VCaP (cell line): ENCODE measurements at regions not wholly inside any gene's neighbourhood (a gene's known extent, or its start where the extent isn't known, plus 50 kb on each side); places are given as distances from the start of the nearest gene placed in this dataset.

Source experiments
- H3K27ac ChIP-seq: fragments of 450-650 bp; 2 replicates; pipeline ENCODE4 v1.5.1; 2017
- CTCF ChIP-seq: fragments of 450-650 bp; conservative IDR thresholded peaks from 2 replicates; pipeline ENCODE4 v1.5.1; 2017; ENCODE audit warnings: mild to moderate bottlenecking, moderate library complexity

GRCh38 chr2:239744706-239745340 is 280.3 kb downstream of the NDUFA10 start:
- TF ChIP-seq CTCF = no peak
- H3K27ac ChIP-seq = no peak overlapping the region

DNA sequence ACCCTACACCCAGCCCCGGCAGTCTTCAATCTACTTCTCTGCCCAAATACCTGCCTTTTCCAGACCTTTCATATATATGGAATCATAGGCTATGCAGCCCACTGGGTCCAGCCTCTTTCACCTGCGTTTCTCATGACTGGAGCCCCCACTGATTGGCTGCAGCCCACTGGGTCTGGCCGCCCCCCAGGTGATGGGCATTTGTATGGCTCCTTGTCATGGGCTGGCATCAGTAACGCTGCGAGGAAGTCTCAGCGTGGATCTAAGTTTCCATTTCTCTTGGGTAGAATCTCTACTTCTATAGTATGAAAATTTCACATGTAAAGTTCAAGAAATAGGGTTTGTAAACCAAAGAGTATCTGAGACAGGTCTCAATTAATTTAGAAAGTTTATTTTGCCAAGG is 281.9 kb downstream of the NDUFA10 start:
- no peak for TF ChIP-seq CTCF
- H3K27ac ChIP-seq = no peak overlapping the region

- TF ChIP-seq CTCF = no peak
- H3K27ac ChIP-seq = no peak overlapping the region
These were observed 282.8 kb downstream of the NDUFA10 start for GRCh38 chr2:239742377-239742776.

- H3K27ac ChIP-seq = no peak overlapping the region
- TF ChIP-seq CTCF = no peak
These were observed 285.9 kb downstream of the NDUFA10 start for GRCh38 chr2:239739206-239739605.

DNA sequence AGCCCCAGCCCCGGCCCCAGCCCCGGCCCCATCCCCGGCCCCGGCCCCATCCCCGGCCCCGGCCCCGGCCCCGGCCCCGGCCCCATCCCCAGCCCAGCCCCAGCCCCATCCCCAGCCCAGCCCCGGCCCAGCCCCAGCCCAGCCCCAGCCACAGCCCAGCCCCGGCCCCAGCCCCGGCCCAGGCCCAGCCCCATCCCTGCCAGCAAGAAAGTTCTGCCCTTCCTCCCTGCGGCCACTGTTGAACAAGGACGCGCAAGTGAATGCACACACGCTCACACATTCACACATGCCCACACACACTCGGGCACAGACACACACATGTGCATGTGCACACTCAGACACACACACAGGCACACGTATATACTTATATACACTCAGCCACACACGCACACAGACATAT is 287.0 kb downstream of the NDUFA10 start:
- no peak overlapping the region for H3K27ac ChIP-seq
- no peak for TF ChIP-seq CTCF

DNA sequence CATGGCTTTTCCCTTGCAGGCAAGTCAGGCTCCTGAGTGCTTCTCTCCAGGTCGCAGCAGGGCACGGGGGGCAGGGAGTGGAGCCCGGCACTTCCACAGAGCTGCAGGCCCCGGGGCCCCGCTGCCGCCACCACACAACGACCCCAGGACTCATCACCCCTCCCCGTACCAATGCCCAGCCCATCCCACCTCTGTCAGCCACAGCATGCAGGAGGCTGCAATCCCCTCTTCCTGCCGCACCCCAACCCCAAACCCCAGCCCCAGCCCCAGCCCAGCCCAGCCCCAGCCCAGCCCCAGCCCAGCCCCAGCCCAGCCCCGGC is 288.0 kb downstream of the NDUFA10 start:
- no peak for TF ChIP-seq CTCF
- H3K27ac ChIP-seq = no peak overlapping the region

GRCh38 chr2:239736358-239737143 is 288.6 kb downstream of the NDUFA10 start:
- no peak for TF ChIP-seq CTCF
- H3K27ac ChIP-seq = no peak overlapping the region
